ENCODE measurements at regions not wholly inside any gene's neighbourhood (a gene's known extent, or its start where the extent isn't known, plus 50 kb on each side); places are given as distances from the start of the nearest gene placed in this dataset.

- Mint-ChIP-seq H3K4me3 (no peak overlapping the region), H3K36me3 (no peaks in the 10 kb centered on the region), H3K9me3 (peaks cover 52% of the 10 kb centered on the region), H3K27ac (no peak overlapping the region), H3K4me1 (no peaks in the 10 kb centered on the region), H3K27me3 (ENCODE audit: low read depth) (no peaks in the 10 kb centered on the region)
- TF ChIP-seq, protein P1, sequence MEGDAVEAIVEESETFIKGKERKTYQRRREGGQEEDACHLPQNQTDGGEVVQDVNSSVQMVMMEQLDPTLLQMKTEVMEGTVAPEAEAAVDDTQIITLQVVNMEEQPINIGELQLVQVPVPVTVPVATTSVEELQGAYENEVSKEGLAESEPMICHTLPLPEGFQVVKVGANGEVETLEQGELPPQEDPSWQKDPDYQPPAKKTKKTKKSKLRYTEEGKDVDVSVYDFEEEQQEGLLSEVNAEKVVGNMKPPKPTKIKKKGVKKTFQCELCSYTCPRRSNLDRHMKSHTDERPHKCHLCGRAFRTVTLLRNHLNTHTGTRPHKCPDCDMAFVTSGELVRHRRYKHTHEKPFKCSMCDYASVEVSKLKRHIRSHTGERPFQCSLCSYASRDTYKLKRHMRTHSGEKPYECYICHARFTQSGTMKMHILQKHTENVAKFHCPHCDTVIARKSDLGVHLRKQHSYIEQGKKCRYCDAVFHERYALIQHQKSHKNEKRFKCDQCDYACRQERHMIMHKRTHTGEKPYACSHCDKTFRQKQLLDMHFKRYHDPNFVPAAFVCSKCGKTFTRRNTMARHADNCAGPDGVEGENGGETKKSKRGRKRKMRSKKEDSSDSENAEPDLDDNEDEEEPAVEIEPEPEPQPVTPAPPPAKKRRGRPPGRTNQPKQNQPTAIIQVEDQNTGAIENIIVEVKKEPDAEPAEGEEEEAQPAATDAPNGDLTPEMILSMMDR (IDR thresholded peaks at IDR 0.05; ENCODE audit: unreplicated experiment): no peak
- DNase-seq (ENCODE audit: low spot score in 2 of 2, unreplicated experiment in 2 of 2): no peak
These were observed 87.6 kb upstream of the TSPAN7 start for GRCh38 chrX:38473701-38474100.

DNA sequence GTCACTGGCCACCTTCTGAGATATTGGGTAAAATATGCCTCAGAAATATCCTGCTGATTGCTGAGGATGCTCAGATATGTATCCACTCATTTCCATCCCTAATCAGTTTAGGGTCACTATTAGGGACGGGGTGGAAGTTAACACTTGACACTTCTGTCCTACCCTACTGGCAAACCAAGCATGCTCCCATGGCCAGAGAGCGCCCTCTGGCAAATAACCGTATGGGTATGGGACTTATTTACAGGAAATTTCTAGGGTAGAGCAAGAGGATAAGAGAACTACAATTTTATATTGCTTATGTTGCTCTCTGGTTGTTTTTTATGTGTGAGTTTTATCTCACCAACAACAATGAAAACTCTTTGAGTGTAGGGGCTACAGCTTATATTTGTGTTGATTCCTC lies 86.8 kb upstream of the TSPAN7 start:
- no peaks in the 10 kb centered on the region for H3K36me3 Mint-ChIP-seq
- DNase-seq (ENCODE audit: low spot score in 2 of 2, unreplicated experiment in 2 of 2): no peak
- TF ChIP-seq, protein P1 (IDR thresholded peaks at IDR 0.05; ENCODE audit: unreplicated experiment): no peak
- no peak overlapping the region for H3K4me3 Mint-ChIP-seq
- H3K27ac Mint-ChIP-seq: no peak overlapping the region
- no peaks in the 10 kb centered on the region for H3K27me3 Mint-ChIP-seq (ENCODE audit: low read depth)
- peaks cover 48% of the 10 kb centered on the region for H3K9me3 Mint-ChIP-seq
- no peaks in the 10 kb centered on the region for H3K4me1 Mint-ChIP-seq

GRCh38 chrX:38482183-38482582 lies 79.2 kb upstream of the TSPAN7 start:
- Mint-ChIP-seq H3K27ac (no peak overlapping the region), H3K4me3 (no peak overlapping the region)

DNA sequence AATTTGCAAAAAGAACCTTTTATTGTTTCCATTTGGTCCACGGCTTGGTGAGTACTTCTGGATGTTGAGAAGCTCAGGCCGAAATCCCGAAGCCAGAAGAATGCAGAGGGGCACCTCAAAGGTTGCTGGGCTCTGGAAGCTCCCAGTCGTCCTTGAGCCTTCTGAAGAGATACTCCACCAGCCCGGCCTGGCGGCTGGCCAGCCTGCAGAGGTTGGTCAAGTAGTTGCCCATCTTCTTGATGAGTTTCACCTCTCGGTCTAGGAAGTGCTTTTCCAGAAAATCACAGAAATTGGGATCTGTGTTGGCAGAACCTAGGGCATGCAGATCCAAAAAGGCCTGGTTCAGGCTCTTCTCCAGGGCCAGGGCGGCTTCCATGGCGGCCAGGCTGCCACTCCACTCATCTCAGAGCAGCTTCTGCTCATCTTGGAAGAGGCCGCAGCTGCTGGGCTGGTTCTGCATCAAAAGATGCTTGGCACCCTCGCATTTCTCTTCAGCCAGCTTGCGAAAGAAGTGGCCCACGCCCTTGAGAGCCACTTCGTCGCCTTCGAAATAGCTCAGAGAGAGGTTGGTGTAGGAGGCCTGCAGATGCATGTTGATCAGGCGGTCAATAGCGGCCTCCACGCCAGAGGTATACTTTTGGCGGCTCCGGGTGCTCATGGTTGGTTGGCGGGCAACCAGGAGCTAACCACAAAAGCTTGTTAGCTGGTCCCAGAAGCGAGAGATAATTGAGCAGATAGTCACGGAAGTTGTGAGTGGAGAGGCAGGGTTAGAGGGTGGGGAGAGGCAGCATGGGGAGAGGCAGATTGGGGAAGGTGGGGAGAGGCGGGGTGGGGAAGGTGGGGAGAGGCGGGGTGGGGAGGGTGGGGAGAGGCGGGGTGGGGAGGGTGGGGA lies 76.5 kb upstream of the TSPAN7 start:
- Mint-ChIP-seq H3K36me3 (no peaks in the 10 kb centered on the region), H3K27me3 (ENCODE audit: low read depth) (peaks cover 2% of the 10 kb centered on the region), H3K27ac (no peak overlapping the region), H3K4me1 (peaks cover 4% of the 10 kb centered on the region), H3K9me3 (peaks cover 30% of the 10 kb centered on the region), H3K4me3 (no peak overlapping the region)
- DNase-seq (ENCODE audit: low spot score in 2 of 2, unreplicated experiment in 2 of 2): no peak
- TF ChIP-seq, protein P1 (IDR thresholded peaks at IDR 0.05; ENCODE audit: unreplicated experiment): no peak

More at GRCh38 chrX:38482183-38482582, 79.2 kb upstream of the TSPAN7 start:
- Mint-ChIP-seq H3K4me1 (no peaks in the 10 kb centered on the region), H3K9me3 (peaks cover 34% of the 10 kb centered on the region), H3K27me3 (ENCODE audit: low read depth) (peaks cover 2% of the 10 kb centered on the region), H3K36me3 (no peaks in the 10 kb centered on the region)
- DNase-seq (ENCODE audit: low spot score in 2 of 2, unreplicated experiment in 2 of 2): no peak
- TF ChIP-seq, protein P1 (IDR thresholded peaks at IDR 0.05; ENCODE audit: unreplicated experiment): no peak

DNA sequence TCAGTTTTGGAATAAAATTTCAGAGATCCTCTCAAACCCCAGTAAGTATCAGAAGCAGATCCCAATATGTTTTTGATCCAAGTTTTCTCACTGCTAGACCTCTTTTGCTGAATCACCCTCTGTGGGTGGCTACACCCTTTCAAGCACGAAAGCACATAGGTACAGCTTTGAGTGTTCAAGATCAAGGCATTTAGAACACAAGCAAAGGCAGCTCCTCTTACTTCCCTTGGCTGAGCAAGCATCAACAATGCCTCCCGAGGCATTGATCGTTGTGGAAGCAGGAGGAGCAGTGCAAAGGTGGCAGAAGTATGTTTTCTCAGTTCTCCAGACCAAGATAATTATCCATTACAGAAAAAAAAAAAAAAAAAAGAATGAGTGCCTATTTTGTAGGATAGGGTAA lies 72.0 kb upstream of the TSPAN7 start:
- no peak overlapping the region for H3K27ac Mint-ChIP-seq
- H3K4me3 Mint-ChIP-seq: no peak overlapping the region

More for the DNA sequence above, 72.0 kb upstream of the TSPAN7 start:
- Mint-ChIP-seq H3K4me1 (peaks cover 6% of the 10 kb centered on the region), H3K27me3 (ENCODE audit: low read depth) (no peaks in the 10 kb centered on the region), H3K36me3 (no peaks in the 10 kb centered on the region), H3K9me3 (peaks cover 42% of the 10 kb centered on the region)
- TF ChIP-seq, protein P1 (IDR thresholded peaks at IDR 0.05; ENCODE audit: unreplicated experiment): no peak
- no peak for DNase-seq (ENCODE audit: low spot score in 2 of 2, unreplicated experiment in 2 of 2)

Data from mesothelial cell of epicardium (in vitro differentiated cells).